Colon (tissue), 2 donors: ENCODE measurements at regions not wholly inside any gene's neighbourhood (a gene's known extent, or its start where the extent isn't known, plus 50 kb on each side); places are given as distances from the start of the nearest gene placed in this dataset.

ENCODE experiments used
- FAIRE-seq: peaks from 2 replicates; lab custom pipeline; 2012; peaks lifted over from hg19 to GRCh38; lab: Jason Lieb, UNC
- donor health status: control.
- donor health status: control.

DNA sequence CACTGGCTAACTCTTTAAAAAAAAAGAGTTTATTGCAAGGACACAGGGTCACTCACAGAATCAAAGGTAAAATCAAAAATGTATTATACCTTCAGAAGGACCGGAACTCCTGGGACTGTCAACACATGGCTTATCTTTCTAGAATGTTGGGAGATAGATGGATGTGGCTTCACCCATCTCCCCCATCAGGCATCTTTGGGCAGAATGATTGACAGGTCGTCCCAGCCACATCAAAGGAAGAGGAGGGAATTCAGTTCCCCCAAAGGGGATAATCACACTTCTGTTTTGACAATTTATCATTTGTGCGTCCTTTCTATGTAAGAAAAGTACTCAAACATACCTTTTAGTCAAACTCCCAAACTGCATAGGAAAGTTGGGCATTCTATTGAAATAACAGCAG, 228.6 kb upstream of the CDH5 start:
- no peak for FAIRE-seq

DNA sequence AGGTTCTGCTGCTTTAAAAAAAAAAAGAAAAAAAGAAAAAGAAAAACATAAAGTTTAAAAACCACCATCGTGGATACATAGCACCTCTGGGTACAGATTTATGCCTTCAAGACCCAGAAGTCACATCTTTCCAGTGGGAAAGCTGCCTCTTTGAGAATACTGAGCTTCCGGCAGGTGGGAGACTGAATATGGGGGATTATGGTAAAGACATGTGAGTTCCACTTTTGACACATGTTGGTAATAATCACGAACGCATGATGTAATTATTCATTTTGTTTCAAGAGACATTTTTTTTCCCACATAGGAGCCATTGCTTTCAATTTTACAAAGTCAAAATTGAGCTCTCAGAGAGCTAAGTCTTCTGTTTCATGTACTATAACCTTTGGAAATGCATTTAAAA, 229.7 kb upstream of the CDH5 start:
- no peak for FAIRE-seq

DNA sequence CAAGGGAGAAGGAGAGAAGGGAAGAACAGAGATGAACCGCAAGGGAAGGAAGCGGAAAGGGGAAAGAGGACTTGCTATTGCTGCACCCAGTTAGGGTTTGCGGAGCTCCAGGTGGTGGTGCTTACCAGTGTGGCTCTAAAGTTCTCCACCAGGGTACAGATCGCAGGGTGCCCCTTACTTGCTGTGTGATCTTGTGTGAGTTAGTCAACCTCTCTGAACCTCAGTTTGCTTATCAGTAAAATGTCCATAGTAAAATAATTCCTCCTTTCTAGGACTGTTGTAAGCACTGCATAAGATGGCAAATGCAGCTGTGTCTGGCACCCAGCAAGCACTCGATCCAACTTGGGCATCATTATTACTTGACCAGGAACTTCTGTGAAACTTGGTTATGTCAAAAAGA, 230.7 kb upstream of the CDH5 start:
- no peak for FAIRE-seq

DNA sequence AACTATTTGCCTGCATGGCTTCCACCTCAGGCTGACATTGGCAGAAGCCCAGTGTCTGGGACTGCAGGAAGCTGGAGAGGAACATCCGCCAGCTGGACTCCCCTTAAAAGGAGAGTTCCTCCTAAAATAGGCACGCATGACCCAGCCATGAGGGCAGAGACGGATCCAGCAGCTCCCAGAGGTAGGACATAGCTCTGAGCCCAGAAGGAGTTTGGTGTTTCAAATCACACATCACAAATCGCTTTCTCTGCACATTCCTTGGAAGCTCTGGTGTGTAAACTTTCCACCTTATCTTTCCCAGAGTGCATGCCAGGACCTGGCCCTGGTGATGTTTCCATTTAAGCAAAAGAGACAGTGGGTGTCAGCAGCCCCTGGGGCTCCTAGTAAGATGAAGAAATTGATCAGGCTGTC, 231.1 kb upstream of the CDH5 start:
- FAIRE-seq, result no peak

DNA sequence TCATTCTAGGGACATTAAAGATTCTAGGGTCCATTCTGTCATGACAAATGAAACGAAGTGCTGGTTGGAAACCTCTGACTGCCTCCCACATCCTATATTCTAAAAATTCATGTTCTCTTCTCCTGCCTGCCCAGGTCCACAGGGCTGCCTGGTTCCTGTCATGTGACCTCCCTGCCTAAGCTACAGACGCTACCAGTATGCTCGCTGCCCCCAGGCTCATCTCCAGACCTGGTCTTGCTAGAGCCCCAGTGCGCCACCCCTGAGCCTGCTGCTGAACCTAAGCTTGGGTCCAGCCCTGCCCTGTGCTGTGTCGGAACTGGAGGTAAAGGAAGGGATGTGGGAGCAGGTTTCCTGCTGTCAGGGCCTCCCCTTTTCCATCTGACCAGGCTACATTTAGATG, 231.6 kb upstream of the CDH5 start:
- no peak for FAIRE-seq

DNA sequence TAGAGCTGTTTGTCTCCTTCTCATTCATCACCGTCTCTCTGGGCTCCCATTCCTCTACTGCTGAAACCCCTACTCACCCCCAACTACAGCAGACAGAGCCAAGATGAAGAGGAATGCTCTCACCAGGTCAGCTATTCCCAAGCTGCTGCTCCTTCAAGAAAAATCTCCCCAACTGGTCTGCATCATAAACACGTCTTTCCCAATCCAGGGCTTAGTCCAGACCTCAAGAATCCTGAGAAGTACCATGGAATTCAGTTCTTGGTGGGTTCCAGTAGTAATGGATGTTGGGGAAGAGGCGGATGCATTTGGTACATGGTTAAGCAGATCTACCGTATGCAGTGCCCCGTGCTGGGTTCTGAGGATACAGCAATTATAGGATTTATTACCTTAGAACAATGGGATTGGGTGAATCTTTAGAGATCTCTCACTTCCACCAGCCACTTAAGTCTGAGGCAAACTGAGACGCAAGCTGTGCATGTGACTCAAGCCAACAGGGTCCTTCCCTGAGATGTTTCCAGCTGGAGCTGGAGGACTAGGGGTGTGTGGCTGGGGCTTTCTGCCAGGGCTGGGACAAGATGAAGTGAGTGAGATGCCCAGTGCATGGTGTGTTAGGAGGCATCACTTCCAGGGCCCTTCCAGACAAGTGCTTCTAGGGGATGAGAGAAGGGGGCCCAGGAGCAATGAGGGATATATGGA, 232.7 kb upstream of the CDH5 start:
- FAIRE-seq, result no peak

DNA sequence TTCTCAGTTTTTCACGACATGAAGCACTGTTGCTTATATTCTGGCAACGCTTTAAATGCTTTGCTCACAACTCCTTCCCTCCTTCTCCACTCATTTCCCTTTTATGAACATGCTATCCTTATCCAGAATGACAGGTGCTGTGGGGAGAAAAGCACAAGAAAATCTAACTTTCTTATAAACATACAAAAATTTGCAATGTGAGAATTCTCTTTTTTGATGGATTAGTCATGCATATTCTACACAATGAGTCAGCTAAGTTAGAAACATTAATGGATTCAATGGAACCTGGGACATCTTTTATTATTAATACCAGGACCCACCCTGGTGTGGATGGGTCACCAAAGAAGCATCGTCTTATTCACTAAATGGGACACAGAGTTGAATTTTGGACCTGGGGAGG, 234.6 kb upstream of the CDH5 start:
- FAIRE-seq, result no peak

DNA sequence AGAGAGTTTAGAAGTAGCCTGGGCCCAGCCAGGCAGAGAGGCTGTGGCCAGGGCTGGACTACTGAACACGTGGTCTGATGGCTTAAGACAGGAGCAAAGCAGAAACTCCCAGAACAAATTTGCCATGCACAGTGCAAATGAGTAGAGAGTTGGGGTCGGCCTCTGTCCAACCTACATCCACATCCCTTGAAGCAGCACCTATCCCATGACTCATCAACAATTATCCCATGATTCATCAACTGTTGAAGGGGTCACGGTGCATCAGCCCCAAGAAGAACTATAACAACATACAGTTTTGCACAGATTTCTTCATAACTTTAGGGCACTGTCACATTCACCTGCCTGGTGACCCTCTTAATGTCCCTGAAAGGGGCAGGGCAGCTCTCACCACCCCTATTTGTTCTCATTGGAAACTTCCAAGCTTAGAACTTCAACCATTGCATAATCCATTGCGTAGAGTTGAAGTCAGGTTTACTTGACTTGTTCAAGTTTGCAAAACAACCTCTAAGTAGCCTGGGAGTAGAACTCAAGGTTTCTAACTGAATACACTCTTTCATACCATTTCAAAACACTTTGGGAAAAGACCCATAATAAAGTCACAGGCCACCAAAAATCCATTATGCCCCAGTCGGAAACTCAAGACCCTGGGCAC, 235.2 kb upstream of the CDH5 start:
- no peak for FAIRE-seq

DNA sequence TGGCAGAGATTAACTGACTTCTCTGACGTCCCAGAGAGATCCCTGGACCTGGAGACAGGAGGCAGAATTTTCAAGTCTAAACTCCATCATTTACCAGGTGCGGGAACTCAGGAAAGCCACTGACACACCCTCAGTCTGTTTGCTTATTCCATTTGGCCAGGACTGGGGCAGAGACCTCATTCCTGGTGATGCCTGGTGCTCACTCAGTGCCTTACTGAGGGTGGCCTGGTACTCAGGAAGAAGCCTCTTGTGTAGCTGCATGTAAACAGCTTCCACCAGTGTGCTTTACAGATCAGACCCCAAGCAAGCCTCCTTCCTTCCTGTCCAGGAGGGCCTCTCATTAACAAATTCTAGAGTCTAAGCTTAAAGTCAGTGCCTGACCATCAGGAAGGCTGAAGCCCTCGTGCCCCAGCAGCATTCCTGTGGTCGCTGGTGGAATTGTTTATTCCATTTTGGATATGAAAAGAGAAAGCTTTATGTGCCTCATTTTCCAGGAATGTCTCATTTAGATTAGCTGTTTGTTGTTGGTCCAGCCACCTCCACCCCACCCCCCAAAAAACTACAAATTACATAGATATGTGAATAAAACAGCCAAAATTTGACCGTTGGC, 236.1 kb upstream of the CDH5 start:
- no peak for FAIRE-seq

DNA sequence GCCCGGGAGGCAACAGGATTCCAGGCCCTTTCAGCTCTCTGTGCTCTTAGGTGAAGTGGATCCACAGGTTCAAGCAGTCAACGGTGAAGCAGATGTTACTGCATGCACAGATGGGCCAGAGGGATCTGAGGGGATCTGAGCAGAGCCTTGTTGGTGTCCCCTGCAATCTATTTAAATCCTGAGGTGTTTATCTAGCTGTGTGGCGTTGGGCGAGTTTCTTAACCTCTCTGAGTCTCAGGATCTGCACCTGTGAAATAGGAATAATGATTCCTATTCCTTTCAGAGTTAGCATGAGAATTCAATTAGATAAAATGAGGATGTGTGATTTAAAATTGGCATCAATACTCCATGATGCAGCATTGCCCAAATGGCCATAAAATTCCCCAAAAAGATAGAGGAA, 237.3 kb upstream of the CDH5 start:
- FAIRE-seq, result no peak

DNA sequence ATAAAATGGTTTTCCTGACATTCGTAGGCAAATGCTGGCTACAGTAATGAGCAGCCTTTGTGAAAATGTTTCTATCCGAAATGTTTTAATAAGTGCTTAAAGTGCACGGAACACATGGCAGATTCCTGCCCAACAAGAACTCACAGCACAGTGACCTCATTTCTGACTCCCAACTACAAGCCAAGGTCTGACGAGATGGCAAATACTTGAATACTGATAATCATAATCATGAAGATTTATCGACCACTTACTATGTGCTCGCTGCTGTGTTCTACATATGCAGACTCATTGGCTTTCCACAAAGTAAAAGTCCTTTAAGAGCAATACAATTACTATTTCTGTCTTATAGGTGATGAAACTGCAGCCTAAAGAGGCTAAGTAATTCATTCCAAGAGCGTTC, 238.1 kb upstream of the CDH5 start:
- FAIRE-seq, result no peak

DNA sequence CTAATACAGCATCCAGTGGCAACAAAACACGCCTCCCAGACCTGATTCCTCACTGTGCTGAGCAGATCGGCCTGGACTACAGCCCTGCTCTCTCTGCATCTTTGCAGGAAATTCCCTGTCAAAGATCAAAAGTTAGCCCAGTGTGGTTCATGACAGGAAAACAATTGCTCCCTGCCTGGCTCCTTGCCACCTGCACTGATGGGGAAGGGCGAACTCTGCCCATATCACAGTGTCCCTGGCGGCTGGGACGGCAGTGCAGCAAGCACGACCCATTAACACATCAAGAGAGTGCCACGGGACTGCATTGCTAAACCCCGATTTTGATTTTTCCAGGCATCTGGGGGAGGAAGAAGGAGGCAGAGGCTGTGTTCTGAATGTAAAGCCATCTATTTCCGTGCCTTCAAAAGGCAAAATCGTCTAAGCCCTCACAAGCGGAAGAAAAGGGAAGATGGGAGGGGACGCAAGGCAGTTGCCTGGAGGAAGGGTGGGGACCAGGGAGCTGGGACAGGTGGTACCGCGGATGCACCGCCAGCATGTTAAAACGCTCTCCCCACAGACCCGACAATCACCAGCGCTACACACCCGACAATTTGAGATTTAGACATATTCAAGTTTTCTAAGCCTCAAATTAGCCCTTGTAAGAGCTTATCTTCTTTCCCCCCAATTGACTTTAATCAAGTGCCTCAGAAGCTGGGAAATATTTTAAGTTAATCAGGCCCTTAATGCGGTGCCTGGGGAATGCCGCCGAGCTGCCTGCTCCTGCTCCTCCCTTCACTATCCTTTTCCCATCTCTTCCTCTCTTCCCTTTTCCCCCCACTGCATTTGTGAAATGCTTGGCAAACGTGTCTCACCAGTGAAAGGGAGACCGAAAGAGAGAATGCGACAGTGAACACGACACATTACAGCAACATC, 238.8 kb upstream of the CDH5 start:
- FAIRE-seq, result no peak

DNA sequence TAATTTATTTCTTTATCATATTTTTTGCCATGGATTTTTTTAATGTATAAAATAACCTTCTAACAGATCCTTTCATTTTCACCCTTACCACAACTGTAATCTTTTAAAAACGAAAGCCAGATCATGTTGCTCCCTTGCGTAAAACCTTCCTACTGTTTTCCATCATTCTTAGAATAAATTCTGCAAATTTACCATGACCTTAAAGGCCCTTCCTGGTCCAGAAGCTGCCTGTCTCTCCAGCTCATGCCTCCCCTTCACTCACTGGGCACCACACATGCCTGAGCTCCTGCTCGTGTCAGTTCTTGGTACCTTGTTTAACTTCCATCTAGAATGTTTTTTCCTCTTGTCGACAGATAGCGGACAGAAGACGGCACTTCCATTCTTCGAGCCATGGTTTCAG, 245.0 kb upstream of the CDH5 start:
- FAIRE-seq, result no peak

DNA sequence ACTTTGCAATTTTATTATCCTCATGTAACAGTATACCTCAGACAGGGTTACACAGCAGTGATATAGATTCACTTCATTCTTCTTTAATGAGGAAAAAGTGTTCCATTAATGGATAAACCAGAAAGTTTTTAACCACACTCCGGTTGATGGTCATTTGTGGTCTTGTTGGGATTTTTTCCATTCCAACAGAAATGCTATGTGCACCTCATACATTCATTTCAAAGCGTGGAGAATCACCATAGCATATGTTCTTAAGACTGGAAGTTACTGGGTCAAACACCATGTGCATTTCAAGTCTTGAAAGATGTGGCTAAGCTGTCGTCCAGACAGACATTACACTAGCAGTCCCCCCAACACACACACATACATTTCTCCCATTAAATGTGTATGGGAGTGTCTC, 245.8 kb upstream of the CDH5 start:
- no peak for FAIRE-seq

DNA sequence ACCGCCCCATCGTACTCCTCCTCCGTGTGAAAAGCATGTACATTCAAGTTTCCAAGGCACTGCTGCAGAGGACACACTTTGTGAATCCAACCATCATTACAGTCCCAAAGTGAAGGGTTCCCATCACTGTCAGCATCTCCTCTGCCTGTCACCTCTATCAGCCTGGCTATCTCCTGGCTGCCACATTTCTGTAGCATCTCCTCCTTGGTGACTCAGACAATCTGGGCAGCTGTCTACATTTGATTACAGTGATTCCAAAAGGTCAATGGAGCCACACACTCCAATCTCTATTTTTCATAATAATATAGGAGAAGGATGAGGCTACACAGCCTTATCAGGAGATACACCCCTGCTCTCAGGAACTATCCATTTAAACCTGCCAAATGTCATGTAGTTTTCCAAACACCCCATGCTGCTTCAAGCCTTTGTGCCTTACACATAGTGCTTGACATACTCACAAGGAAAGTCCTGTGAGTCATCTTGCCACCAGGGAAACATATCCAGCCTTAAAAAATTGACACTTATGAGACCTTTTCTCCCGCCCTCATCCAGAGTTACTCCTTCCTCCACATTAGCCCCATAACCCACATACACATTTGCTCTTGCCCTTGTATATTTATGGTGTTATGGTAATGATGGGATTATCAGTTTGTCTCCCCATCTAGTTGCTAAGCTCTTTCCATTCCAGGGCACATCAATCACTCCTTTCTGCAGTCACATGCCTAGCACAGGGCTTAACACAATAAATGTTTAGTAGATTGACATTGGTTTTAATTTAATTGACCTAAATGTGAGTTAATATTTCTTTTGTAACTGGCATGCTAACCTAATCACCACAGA, 250.1 kb upstream of the CDH5 start:
- FAIRE-seq, result no peak

DNA sequence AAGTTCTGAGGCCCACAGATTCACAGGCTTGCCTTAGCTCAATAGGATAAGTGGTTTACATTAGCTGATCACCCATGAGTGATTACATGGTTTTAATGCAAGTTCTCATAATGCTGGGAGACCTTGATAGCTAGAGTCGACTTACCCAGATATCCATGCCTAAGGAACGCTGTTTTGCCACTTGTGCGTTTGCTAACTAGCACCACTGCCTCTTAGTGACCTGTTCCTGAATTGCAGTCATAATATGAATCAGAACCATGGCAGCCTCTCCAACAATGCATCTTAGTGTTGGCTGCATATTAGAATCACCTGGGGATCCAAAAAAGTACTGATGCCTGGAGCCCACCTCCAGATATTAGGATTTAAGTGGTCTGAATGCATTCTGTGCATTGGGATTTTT, 251.1 kb upstream of the CDH5 start:
- no peak for FAIRE-seq

DNA sequence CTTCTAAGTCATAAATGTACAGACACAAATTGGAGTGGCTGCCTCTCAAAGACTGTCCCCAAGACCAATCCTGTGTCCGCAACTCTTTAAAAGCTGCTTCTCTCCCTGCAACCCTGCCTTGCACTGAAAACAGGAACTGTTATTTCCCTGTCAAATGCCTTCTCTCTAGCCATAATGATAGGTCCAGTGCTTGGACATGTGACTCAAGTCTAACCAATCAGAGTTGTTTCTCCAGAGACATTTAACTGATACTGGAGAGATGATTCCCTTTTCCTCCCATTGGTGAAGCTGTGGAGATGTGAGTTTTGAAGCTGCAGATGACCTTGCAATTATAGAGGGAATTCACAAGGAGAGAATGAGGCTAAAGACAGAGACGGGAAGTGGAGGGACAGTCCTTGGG, 253.3 kb upstream of the CDH5 start:
- FAIRE-seq, result no peak

DNA sequence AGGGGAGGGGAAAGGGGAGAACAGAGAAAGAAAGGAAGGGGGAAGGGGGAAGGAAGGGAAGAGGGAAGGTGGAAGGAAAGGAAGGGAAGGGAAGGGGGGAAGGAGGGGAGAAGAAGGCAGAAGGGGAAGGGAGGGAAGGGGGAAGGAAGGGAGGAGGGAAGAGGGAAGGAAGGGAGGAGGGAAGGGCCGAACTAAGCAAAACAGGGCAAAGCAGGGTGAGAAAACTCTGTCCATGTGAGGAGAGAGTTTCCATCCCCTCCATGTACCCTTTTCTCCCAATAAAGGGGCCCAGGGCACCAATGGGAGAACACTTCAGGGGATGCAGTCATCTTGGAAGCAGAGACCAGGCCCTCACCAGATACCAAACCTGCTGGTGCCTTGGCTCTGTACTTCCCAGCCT, 256.8 kb upstream of the CDH5 start:
- no peak for FAIRE-seq

DNA sequence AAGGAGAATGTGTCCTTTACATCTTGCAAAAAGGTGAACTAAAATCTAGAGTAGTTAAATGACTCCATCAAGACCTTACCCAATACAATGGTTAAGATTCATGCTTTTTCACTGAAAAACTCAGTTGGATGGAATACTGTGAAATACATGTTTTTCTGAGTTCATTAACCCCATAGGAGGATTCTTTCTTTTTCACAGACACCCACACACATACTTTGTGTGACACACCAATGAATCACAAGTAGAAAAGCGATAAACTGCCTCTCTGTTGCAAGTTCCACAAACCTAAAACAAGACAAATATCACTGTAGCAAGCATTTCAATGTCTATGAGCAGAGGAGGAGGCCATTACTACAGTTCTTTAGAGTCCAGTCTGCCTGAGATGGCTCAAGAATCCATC, 258.8 kb upstream of the CDH5 start:
- FAIRE-seq, result no peak

DNA sequence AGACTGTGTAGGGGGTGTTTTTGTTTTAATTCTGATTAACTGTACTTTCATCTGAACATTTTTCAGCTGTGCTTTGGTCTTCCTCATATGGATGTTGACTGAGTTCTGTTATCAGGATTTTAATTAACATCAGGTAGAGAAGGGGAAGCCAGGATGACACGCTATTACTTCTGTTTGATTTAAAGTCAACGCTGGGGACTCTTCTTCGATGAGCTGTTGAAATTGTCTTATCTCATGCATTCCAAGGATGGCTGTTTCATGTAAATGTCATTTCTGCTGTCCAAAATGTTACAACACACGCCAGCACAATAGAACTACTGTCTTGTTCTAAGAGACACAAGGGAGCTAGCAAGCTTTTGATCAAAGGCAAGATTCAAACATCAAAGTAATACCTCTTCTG, 263.3 kb upstream of the CDH5 start:
- FAIRE-seq, result no peak

DNA sequence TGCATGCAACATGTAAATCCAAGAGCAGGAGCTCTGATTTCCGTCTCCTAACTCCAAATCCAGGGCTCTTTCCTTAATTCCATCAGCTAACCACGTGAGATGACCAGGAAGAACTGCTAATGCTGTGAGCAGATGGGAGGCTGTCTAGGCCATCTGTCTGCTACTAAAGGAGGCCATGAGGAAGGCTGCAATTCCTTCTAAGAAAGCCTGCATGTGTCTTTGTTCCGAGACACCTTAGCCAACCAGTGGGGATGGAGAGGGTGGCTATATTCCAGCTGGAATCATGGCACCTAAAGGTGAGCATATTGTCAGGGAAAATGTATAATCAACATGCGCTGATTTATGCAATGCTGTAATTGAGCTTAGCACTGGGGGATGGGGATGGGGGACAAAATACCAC, 267.2 kb upstream of the CDH5 start:
- FAIRE-seq, result no peak

DNA sequence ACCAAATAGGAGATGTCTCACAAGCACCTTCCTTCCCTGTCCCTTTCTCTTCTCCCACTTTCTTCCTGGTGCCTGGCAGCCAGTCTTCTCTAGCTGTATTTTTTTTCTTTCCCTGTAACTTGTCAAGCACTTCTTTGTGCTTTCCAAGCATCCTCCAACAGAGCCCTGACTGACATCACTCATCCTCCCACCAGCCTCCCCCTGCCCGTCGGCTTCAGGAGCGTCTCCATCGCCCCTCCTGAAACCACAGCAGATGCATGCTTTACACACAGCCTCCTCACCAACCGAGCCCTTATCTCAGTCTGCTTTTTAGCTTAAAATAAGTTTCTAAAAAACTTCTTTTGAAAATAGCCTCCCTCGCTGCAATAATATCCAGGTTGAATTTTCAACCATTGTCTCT, 268.7 kb upstream of the CDH5 start:
- FAIRE-seq, result no peak
